Activated effector memory CD4-positive, alpha-beta T cell treated with Interleukin-2 at 50 U/mL for 16 hours (primary cell): ENCODE measurements at regions not wholly inside any gene's neighbourhood (a gene's known extent, or its start where the extent isn't known, plus 50 kb on each side); places are given as distances from the start of the nearest gene placed in this dataset.

Experiments used
- DNase-seq: peaks from one replicate; pipeline ENCODE4 v3.0.0-alpha.2; 2020

DNA sequence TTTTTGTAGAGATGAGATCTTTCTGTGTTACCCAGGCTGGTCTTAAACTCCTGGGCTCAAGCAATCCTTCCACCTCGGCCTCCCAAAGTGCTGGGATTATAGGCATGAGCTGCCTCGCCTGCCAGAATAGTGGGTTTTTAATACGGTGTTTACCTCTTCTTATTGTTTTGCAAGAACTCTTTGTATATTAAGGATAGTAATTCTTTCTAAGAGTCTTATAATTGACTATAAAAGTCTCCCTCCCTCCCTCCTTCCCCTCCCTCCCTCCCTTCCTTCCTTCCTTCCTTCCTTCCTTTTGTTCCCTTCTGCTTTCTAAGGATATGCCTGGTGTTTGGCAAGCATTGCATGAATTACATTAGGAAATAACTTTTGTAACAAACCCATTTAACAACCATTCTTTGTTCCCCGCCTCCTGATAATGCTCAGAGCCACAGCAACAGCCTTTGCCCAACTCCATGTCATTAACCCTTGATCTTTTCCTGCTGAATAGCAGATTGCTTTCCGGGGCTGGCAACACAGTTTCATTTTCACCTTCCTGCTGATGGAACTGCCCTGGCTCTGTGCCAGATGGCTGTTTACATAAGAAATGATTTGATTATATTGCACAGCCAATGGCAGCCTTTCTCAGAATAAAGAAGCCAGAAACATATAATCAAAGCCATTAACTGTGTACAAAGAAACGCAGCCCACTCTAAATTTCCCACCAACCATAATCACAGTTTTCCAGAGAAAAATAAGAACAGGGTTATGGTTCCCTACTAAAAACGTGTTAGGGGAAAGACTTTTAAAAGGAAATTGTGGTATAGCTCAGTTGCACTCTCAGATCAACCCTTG, 143.7 kb upstream of the PTPN1 start:
- DNase-seq = peak; percentile 22

- no peak for DNase-seq
These were observed 143.0 kb upstream of the PTPN1 start for GRCh38 chr20:50367104-50367674.

GRCh38 chr20:50367739-50368375, 142.3 kb upstream of the PTPN1 start:
- DNase-seq = no peak

DNA sequence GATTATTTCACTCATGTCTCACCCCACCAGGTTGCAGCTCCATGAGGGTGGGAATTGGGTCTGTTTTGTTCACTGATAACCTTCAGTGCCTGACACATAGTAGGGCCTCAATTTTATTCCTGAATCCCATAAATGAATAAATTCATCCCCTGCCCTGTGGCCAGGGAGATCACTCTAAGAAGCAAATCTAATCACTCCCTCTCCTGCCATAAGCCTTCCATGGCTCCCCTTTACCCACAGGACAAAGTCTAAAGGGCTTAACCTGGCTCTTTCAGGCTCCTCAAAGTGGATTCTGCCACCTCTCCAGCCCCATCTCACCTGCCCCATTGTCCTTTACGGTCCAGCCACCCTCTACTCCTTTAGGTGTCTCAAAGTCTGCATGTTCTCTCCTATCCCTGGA, 141.8 kb upstream of the PTPN1 start:
- DNase-seq = no peak

DNA sequence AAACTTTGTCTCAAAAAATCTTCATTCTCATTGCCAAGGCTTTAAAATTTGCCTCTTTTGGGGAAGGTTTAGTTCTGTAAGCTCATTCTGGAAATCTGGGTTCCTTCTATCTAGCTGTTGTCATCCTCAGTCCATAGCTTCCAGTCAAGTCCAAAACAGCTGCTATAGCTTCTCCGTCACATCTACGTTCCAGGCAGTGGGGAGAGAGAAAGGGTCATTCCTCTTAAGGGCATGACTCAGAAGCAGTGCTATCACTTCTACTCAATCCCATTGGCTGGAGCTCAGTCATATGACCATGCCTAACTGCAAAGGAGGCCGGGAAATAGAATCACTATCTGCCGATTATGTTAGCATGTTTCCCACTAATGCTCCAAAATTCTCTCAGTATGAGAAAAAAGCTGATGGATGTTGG, 141.4 kb upstream of the PTPN1 start:
- DNase-seq = no peak

GRCh38 chr20:50369225-50370035, 140.8 kb upstream of the PTPN1 start:
- DNase-seq = no peak

DNA sequence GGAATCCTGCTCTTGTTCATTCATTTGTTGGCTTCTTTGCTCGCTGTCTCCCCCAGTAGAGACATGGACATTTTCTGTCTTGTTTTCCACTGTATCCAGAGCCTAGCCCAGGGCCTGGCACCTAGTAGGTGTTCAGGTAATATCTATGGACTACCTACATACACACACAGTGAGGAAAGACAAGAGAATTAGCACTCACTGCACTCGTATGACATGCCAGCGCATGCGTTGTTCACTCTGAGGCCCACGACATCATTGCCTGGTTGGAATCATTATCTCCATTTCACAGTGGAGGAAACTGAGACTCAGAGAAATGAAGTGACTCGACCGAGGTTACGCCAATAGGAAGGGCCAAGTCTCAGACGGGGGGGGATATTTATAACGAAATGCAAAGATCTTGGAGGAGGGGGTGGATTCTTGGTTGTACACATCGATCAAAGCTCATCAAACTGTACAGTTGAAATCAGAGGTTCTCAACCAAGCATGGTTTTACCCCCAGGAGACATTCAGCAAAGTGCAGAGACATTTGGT, 140.1 kb upstream of the PTPN1 start:
- DNase-seq = no peak

DNA sequence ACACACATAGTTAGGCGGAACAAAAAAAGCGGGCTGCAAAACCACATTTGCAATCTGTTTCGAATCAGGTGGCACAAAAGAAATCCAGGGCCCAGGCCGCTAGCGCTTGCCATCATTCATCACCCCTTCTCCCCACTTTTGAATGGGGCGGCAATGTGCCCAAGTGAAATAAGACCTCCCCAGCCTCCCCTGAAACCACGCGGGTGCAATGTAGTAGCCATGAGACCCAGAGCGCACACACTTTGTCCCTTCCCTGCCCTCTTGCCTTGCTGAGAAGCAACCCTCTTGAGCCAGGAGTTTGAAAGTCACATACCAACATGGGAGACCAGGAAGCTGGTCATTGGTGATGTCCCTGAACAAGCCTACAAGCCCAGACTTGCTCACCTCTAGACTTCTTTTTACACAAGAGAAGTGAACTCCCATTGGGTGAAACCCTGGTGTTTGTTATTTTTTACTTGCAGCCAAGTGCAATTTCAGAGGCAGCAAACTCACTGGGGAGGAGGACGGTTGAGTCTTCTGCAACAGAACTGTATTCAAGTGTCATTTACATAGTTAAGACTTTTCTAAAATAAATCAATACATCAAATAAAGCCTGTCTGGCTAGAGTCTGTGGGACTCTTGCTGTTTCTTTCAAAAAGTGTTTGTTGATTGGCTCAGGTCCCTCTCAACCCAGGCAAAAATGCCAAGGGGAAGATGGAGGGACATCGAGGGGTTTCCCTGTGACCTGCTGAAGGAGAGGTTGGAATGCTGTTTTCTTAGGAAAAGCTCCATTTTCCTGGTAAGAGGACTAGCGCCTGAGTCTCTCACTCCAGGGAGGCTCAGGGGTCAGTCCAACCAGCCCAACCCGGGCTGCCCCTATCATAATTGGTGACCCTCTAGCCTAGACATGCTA, 138.1 kb upstream of the PTPN1 start:
- no peak for DNase-seq

DNA sequence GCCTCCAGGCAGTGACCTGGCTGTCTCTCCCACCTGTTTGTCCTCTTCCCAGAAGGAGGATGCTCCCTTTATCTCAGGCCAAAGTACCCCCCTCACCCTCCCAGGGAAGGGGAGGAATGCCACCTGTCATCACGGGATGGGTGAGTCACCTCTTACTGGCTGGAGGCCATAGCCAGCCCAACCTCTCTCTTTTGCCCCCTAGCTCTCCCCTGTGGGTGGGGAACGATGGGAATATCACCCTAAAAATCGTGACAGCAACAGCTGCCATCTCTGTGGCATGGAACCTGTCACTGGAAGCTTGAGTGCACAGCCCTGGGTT, 137.5 kb upstream of the PTPN1 start:
- no peak for DNase-seq

DNA sequence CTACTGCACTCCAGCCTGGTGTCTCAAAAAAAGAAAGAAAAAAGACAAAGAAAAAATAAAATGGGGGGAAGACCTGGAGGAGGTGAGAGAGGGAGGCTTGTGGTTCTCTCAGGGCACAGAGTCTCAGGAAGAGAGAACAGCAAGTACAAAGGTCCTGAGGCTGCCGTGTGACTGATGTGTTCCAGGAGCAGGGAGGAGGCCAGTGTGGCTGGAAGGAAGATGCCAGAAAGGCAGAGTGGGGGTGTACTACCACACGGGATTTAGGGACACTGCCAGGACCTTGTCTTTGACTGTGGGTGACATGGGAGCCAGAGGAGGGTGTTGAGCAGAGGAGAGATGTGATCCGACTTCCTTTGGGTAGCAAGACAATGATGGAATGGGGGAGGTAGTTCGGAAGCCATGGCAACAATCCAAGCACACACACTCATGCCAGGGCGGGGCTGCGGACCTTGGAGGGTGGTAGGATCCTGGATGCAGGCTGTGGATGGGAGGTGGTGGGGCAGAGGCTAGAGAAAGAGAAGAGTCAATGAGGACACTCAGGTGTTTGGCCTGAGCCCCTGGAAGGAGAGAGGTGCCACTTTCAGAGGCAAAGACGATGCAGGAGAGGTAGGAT, 136.4 kb upstream of the PTPN1 start:
- DNase-seq = no peak

DNA sequence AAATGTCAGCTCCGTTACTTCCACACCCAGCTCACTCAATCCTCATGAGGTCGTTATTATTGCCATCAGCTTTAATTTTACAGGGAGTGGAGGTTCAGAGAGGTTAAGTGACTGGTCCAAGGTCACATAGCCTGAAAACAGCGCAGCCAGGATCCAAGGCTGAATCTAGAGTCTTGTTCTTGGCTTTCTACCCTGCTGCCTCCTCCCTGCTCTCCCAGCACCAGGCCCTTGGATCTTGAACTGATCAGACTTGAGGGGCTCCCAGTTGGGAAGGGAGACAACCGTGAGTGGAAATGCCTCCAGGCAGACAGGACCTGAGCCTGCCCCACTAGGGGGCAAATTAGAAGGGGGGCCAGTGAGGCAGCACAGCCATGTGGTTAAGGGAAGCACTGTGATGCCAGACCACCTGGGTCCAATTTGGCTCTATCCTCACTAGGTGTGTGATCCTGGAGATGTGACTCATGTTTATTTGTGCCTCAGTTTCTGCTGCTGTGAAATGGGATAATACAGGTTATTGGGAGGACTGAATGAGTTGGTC, 135.6 kb upstream of the PTPN1 start:
- DNase-seq = no peak

DNA sequence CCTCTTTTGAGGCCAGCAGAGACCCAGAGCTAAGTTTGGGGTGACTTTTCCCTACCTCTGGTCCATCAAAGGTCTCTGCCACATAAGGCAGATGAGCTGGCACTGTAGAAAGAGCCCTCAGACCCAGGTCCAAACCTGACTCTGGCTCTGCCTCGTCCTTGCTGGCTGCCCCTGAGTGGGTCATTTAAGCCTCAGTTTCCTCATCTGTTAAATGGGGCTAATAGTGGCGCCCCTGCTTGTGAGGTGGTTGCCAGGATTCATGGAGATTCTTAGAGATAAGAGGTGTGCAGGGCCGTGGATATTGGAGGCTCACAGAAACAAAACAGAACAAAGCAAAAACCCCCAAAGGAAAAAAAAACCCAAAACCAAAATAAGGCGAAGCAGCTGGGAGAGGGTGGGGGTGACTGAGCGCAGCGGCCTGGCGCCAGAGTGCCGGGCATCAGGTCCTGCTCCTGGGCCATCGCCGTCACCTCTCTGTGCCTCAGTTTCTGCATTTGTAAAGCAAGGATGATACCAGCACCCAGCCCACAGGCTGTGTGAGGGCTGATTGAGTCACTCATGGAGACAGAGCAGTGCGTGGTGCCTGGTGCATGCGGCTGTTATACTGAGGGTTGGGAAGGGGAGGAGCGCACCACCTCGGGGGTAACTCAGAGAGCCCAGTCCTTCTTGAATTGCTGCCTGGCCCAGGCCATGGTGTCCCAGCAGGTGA, 133.8 kb upstream of the PTPN1 start:
- DNase-seq = no peak

DNA sequence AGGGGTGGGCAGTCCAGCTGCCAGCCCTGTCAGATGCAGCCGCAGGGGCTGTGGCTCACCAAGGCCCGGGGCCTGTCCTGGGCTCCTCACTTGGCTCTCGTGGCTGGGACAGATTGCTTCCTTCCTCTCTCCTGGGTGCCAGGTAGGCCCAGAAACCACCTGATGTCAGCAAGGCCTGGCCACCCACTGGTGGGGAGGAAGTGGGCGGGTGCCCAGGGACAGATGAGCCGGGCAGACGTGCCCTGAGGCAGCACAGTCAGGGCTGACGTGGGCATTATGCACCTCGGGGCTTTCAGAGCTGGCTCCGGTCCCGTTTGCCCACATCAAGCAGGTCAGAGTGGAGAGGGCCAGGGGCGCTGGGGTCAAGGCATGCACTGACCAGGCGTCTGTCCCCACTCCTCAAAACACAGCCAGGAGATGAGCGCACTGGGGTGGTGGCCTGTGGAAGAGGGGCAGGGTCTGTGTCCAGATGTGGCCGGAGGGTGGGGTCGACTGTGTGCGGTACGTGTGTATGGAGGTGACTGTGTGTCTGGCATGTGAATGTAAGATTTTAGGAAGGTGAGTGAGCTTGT, 133.2 kb upstream of the PTPN1 start:
- no peak for DNase-seq

DNA sequence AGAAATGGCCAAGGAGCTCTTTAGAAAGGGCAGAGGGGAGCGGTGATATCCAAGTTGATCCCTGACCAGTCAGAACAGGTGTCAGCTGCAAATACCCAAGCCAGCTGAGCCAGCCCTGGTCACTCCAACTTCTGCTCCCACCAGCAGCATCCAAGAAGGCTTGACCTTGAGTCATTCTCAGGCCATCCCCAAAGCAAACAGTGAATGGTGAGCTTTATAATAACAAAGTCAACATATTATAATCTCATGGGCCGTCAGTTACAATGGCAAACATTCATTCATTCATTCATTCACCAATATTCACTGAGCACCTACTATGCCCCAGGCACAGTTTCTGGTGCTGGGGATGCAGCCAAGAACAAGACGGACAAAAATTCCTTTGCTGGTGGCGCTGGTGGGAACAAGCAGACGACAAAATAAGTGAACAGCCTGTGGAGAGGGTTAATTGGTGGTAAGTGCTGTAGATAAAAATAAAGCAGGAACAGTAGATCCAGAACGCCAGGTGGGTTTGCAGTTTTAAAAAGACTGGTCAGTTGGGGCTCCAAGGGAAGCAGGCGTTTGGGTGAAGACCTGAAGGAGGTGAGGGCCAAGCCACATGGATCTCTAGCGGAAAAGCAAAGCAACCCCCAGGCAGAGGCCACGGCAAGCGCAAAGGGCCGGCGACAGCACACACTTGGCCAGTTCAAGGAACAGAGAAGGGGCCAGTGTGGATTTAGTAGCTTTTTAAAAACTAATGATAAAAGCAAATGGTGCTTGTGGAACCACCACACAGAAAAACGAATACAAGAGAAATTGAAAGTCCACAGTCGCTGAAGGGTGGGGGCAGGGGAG, 131.8 kb upstream of the PTPN1 start:
- DNase-seq = no peak

DNA sequence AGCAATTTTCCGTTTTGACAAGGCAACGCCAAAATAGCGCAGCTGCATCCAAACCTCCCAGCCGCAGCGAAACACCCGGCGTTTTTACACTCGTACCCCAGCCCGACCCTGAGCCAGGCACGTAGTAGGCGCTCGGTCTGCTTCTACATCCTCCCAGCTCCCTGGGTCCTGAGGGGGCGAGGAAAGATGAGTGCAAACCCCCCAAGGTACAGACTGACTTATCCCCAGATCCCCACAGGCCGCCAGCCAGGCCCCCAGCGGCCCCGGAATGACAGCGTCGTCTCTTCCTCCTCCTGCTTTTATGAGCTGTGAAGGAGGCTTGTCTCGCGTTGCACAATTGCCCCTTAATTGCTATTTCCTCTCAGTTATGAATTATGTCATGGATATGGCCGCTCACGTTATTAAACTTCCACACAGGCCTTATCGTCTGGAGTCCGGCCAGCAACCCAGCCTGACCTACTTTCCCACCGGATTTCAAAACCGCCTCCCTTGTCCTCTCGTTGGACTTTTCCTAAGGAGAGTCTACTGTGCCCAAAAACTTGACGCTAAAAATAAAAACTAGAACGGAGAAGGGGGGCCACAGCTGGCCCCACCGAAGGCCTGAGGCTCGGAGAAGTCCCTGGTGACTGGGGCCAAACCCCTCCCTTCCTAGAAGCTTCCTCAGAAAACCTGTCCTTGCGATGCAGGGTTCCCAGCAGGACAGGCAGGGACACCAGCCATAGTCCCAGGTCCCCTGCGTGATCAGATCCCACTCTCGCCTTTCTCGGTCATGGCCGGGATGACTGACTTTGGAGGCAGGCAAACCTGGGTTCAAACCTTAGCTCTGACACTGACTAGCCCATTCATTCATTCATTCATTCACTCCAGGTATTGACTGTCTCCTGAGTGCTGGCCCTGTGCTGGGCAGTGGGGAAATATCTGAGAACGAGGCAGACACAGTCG, 130.9 kb upstream of the PTPN1 start:
- DNase-seq = no peak

DNA sequence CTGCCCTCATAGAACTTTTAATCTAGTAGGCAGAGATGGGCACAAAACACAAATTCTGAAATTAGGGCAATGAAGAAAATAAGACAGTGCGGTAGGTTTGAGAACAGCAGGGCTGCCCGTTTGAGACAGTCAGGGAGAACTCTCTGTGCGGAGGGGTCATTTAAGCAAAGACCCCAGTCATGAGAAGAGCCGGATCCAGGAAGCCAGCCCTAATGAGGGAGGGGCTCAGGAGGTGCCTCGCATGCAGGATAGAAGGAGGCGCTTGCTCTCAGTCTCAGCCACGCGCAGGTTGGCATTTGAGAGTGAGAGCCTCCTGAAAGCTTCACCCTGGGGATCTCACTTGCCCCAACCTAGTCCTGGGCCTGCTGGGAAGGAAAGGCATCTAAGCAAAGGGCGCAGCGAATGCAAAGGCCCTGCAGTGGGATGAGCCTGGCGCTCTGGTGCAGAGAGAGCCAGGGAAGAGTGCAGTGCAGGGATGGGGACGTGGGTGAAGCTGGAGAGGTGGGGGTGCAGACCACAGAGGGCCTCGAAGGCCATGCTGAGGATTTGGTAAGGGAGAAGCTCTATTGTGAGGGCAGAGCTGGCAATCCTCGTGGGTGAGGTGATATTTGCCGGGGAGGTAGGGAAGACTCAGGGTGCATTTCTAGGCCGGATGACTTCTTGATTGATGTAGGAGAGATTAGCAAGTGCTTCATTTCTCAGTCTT, 130.0 kb upstream of the PTPN1 start:
- DNase-seq = no peak

- no peak for DNase-seq
These were observed 129.5 kb upstream of the PTPN1 start for GRCh38 chr20:50380697-50381040.
